ENCODE measurements at regions not wholly inside any gene's neighbourhood (a gene's known extent, or its start where the extent isn't known, plus 50 kb on each side); places are given as distances from the start of the nearest gene placed in this dataset.

- H3K9me3 ChIP-seq, result no peaks in the 10 kb centered on the region
- H3K4me3 ChIP-seq, result no peak overlapping the region
- no peaks in the 10 kb centered on the region for H3K4me1 ChIP-seq
- no peak for ATAC-seq
- WGBS, 3 donors, result 27 to 40% (median 28%) methylated on average over 2 of the region's 2 CpGs
- TF ChIP-seq, protein P1, sequence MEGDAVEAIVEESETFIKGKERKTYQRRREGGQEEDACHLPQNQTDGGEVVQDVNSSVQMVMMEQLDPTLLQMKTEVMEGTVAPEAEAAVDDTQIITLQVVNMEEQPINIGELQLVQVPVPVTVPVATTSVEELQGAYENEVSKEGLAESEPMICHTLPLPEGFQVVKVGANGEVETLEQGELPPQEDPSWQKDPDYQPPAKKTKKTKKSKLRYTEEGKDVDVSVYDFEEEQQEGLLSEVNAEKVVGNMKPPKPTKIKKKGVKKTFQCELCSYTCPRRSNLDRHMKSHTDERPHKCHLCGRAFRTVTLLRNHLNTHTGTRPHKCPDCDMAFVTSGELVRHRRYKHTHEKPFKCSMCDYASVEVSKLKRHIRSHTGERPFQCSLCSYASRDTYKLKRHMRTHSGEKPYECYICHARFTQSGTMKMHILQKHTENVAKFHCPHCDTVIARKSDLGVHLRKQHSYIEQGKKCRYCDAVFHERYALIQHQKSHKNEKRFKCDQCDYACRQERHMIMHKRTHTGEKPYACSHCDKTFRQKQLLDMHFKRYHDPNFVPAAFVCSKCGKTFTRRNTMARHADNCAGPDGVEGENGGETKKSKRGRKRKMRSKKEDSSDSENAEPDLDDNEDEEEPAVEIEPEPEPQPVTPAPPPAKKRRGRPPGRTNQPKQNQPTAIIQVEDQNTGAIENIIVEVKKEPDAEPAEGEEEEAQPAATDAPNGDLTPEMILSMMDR (IDR thresholded peaks at IDR 0.05), result no peak
- no peak overlapping the region for H3K27ac ChIP-seq
- H3K36me3 ChIP-seq (ENCODE audit: insufficient read depth in 1 of 2, low read depth in 1 of 2), result no peaks in the 10 kb centered on the region
- H3K27me3 ChIP-seq (ENCODE audit: insufficient read depth in 3 of 3, low read length in 2 of 3), result no peaks in the 10 kb centered on the region
- intact Hi-C loops (cut with DNase I), result no loop called here
- no peak for DNase-seq
Measured at GRCh38 chr16:51822471-51822870, 671.4 kb upstream of the SALL1 start.

DNA sequence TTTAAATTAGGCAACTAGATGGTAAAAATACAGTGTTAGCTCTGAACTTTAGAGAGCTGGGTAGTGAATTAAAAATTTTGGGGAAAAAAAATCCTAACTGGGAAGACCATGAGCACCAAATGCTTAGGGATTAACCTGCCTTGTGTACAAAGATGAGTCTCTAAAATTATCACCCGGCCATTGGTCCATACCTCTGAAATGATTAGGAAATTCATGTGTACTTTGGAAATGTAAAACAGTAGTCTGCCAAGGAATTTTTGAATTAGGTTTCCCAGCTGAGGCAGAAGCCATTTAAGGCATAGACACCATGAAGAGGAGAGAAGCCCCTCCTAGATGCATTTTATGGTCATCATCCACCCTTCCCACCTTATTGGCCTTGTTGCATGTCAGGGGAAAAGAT is 670.5 kb upstream of the SALL1 start:
- H3K4me3 ChIP-seq, result no peak overlapping the region
- intact Hi-C loops (cut with DNase I), result no loop called here
- no peak overlapping the region for H3K27ac ChIP-seq
- ATAC-seq, result no peak
- WGBS, 3 donors, result 81 to 94% (median 93%) methylated on average over 1 of the region's 1 CpG
- no peak for DNase-seq
- no peaks in the 10 kb centered on the region for H3K9me3 ChIP-seq
- no peaks in the 10 kb centered on the region for H3K27me3 ChIP-seq (ENCODE audit: insufficient read depth in 3 of 3, low read length in 2 of 3)
- no peaks in the 10 kb centered on the region for H3K4me1 ChIP-seq
- H3K36me3 ChIP-seq (ENCODE audit: insufficient read depth in 1 of 2, low read depth in 1 of 2), result no peaks in the 10 kb centered on the region
- TF ChIP-seq, protein P1 (IDR thresholded peaks at IDR 0.05), result no peak

GRCh38 chr16:51820176-51820575 is 669.1 kb upstream of the SALL1 start:
- intact Hi-C loops (cut with DNase I), result no loop called here
- ATAC-seq (no peak), DNase-seq (no peak)
- Histone ChIP-seq H3K27me3 (ENCODE audit: insufficient read depth in 3 of 3, low read length in 2 of 3) (no peaks in the 10 kb centered on the region), H3K4me1 (no peaks in the 10 kb centered on the region), H3K9me3 (no peaks in the 10 kb centered on the region), H3K36me3 (ENCODE audit: insufficient read depth in 1 of 2, low read depth in 1 of 2) (no peaks in the 10 kb centered on the region), H3K27ac (no peak overlapping the region), H3K4me3 (no peak overlapping the region)
- 59 to 62% (median 62%) methylated on average over 4 of the region's 4 CpGs for WGBS, 3 donors
- TF ChIP-seq, protein P1 (IDR thresholded peaks at IDR 0.05), result no peak

GRCh38 chr16:51818342-51818944 is 667.4 kb upstream of the SALL1 start:
- Histone ChIP-seq H3K27ac (no peak overlapping the region), H3K4me3 (no peak overlapping the region), H3K4me1 (no peaks in the 10 kb centered on the region), H3K36me3 (ENCODE audit: insufficient read depth in 1 of 2, low read depth in 1 of 2) (no peaks in the 10 kb centered on the region), H3K27me3 (ENCODE audit: insufficient read depth in 3 of 3, low read length in 2 of 3) (no peaks in the 10 kb centered on the region), H3K9me3 (no peaks in the 10 kb centered on the region)
- ATAC-seq (no peak), DNase-seq (no peak)
- intact Hi-C loops (cut with DNase I), result no loop called here
- WGBS, 3 donors, result 26 to 29% (median 28%) methylated on average over 4 of the region's 4 CpGs
- TF ChIP-seq, protein P1 (IDR thresholded peaks at IDR 0.05), result no peak

GRCh38 chr16:51816929-51817328 is 665.9 kb upstream of the SALL1 start:
- no peaks in the 10 kb centered on the region for H3K9me3 ChIP-seq
- no peak overlapping the region for H3K4me3 ChIP-seq
- DNase-seq (no peak), ATAC-seq (no peak)
- H3K27ac ChIP-seq, result no peak overlapping the region
- H3K4me1 ChIP-seq, result no peaks in the 10 kb centered on the region
- no peaks in the 10 kb centered on the region for H3K36me3 ChIP-seq (ENCODE audit: insufficient read depth in 1 of 2, low read depth in 1 of 2)
- intact Hi-C loops (cut with DNase I), result no loop called here
- H3K27me3 ChIP-seq (ENCODE audit: insufficient read depth in 3 of 3, low read length in 2 of 3), result no peaks in the 10 kb centered on the region
- TF ChIP-seq, protein P1 (IDR thresholded peaks at IDR 0.05), result no peak

Data from psoas muscle (tissue), 7 donors.